ENCODE measurements at regions not wholly inside any gene's neighbourhood (a gene's known extent, or its start where the extent isn't known, plus 50 kb on each side); places are given as distances from the start of the nearest gene placed in this dataset.
"Not testable (repeated sequence)": the region's sequence is repeated elsewhere in the genome, so short reads cannot be mapped to it uniquely, and the experiment has no call there.

DNA sequence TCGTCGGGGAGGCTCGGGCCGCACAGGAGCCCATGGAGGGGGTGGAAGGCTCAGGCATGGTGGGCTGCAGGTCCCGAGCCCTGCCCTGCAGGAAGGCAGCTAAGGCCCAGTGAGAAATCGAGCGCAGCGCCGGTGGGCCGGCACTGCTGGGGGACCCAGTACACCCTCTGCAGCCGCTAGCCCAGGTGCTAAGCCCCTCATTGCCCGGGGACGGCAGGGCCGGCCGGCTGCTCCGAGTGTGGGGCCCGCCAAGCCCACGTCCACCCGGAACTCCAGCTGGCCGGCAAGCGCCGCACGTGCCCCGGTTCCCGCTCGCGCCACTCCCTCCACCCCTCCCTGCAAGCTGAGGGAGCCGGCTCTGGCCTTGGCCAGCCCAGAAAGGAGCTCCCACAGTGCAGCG lies 395.6 kb upstream of the MGMT start:
- DNase-seq = not testable (repeated sequence)

DNA sequence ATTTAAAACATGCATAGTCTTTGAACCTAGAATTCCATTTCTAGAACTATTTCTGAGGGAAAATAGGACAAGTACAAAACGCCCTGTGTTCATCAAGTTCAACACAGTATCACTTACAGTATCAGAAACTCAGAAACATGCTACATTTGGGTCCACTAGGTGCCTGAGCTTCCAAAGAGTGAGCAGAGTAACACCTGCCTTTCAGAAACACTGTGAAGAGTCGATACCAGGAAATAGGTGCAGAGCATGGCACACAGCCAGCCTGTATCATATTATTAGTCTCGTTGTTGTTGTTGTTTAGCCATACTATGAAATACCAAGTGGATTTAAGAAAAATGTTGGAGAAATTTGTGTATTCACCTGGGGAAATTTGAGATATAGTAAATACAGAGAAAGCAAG lies 392.1 kb upstream of the MGMT start:
- no peak for DNase-seq

DNA sequence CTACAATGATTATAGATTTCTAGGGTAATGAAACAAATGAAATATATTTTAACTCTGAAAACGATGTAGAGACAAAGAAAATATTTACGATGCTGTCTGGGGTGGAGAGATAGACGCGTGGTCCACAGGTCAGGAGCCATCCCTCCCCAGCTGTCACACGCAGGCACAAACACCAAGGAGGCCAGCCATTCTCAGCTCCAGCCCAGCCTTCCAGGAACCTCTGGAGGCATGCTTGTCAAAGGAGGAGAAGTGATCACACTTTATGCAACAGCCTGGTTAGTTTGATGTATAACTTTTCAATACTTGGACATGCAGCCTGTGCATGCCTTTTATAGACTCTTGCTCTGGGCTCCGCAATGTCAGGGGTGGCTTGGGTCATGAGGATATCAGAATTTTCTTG lies 391.5 kb upstream of the MGMT start:
- DNase-seq = no peak

DNA sequence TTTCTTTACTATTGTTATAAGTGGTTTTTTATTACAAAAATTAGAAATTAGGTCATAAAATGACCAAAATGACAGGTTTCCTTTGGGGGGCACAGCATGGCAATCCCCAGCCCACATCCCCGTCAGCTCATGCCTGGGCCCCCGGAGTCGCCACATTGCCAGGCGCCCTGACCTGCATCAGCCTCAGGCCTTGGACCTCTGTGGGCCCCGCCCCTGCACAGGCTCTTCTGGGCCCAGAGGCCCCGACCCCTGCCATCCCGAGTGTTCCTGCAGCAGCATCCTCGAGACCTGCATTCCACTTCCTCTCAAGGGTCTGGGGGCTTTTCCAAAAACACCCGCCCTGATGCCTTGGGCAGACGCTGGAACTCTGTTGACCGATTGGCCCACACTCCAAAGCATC lies 391.1 kb upstream of the MGMT start:
- no peak for DNase-seq

- no peak for DNase-seq
Observed at GRCh38 chr10:129078346-129078745, 388.7 kb upstream of the MGMT start.

- DNase-seq = no peak
Observed at GRCh38 chr10:129078746-129079145, 388.3 kb upstream of the MGMT start.

- DNase-seq = no peak
Observed at GRCh38 chr10:129079705-129080104, 387.3 kb upstream of the MGMT start.

DNA sequence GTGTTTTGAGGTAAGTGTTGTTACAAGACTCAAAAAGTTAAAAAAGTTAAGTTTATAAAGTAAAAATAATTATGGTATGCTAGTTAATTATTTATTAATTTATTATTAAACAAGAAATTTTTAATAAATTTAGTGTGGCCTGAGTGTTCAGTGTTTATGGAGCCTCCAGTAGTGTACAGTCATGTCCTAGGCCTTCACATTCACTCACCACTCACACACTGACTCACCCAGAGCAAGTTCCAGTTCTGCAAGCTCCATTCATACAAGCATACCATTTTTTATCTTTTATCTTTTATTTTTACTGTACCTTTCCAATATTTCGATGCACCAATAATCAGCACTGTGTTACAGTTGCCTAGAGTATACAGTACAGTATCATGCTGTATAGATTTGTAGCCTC lies 381.2 kb upstream of the MGMT start:
- no peak for DNase-seq

DNA sequence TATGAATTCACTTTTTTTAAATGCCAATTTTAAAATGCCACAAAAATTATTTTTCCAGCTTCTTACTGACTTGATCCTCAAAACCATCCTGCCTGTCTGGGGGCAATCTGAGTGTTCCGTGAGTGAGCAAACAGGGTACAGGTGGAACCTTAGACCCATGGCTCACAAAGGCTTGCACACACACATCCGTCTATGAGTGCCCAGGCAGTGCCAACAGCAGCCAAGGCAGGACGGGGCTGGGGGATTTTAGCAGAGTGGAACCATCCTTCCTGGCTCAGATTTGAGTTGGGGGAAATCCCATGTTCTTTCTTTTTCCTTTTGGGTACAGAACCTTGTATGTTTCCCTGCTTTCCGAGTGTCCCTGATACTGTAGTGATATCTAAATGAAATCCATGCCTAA lies 377.7 kb upstream of the MGMT start:
- DNase-seq = no peak

DNA sequence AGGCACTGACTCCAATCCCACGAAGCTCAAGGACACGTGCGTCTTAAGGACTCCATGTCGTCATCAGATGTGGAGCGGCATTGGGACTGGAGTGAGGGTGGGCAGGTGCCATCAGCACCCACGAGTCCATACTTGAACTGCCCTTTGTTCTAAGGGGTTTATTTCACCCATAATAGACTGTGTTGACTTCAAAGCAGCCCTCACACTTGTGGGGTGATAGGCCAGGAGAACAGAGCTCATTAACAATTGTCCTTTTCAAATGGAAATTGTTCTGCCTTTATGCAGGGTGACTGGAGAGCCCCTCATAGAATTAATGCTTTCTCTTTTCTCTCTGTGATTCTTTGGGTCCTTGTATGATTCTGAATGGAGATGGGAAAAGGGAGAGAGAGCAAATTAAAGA lies 376.9 kb upstream of the MGMT start:
- no peak for DNase-seq

- no peak for DNase-seq
Observed at GRCh38 chr10:129090618-129091366, 376.2 kb upstream of the MGMT start.

GRCh38 chr10:129093641-129094040 lies 373.4 kb upstream of the MGMT start:
- DNase-seq = no peak

- DNase-seq = no peak
Observed at GRCh38 chr10:129094233-129094632, 372.8 kb upstream of the MGMT start.

DNA sequence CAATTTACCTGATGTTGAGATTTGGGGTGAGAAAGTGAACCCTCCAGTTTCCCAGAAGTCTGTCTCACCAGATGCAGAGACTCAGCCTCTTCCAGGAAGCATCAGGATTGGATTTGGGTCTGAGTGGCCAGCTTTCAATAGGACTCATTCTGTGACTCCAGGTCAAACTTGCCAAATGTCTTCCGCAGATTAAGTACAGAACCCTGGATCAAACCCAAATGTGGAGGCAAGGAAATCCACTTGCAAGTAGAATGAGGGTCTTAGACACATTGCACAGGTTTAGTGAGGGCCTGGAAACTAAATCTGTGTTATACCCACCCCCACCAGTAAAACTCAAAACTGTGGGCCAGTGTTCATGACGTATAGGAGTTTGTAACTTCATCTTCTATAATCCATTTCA lies 372.2 kb upstream of the MGMT start:
- no peak for DNase-seq

DNA sequence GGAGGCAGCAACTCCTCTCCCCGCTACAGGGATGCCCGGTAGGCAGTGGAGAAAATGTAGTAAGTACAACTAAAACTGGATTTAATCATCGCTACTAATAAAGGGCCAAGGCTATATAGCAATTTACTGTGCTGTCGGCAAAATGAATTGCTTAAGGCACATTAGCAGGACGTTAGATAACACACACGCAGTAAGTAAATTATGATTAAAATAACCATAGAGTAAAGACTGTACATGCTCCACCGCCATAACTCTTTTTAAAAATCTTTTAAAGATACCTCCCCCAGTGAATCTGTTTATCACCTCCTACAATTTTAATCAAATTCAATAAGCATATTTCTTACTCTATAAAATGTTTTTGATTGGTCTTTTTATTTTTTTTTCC lies 371.4 kb upstream of the MGMT start:
- DNase-seq = no peak

DNA sequence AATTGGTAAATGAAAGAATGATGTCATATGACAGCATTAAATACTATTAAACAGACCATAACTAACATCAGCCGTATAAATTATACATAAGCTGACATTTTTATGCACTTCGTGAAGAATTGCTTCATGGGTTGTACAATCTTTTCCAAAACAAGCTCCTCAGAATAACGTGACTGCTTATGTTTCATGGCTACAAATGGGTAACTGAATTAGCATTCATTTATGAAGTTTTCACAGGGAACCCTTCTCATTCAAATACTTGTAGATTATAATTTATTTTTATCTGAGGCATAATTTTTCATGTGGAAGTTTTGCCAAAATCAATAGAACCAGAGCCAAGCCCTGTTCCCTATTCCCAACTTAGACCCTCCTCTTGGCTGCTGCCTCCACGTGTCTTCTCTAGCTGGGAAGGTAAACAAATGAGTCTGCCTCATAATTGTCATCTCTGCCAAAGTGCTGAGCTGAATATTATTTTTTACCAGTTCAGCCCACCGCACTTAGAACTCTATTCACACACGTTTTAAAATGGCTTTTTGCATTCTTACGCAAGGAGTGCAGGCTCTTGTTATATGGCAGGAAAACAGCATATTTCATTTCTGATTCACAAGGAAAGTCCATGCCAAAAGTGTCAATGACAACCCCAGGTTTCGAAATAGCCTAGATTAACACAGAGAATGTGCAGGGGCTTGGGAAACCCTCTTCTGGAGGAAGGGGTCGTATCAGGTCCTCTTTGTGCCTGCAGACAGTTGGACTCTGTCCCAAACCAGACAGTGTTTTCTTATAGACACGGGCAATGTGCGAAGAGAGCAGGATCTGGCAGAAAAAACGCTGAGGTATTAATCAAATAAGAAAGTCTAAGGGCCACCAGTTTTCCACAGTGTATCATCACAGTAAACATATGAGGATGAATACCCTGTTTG lies 370.7 kb upstream of the MGMT start:
- no peak for DNase-seq

GRCh38 chr10:129097776-129098330 lies 369.2 kb upstream of the MGMT start:
- no peak for DNase-seq

GRCh38 chr10:129098517-129098916 lies 368.5 kb upstream of the MGMT start:
- no peak for DNase-seq

DNA sequence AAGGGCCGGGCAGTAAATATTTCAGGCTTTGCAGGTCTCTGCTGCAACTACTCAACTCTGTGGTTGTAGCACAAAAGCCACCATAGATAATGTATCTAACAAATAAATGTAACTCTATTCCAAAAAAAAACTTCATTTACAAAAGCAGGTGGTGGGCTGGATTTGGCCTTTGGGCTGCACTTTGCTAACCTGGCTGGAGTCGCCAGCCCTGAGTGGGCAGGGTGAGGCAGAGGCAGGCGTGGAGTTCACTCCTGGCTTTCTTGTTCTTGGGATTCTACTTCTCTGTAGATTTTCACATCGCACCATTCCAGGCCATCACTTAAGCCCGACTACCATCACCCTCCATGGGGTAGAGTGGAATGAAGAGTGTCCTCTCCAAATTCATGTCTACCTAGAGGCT lies 367.6 kb upstream of the MGMT start:
- no peak for DNase-seq

- no peak for DNase-seq
Observed at GRCh38 chr10:129099992-129100391, 367.0 kb upstream of the MGMT start.

DNA sequence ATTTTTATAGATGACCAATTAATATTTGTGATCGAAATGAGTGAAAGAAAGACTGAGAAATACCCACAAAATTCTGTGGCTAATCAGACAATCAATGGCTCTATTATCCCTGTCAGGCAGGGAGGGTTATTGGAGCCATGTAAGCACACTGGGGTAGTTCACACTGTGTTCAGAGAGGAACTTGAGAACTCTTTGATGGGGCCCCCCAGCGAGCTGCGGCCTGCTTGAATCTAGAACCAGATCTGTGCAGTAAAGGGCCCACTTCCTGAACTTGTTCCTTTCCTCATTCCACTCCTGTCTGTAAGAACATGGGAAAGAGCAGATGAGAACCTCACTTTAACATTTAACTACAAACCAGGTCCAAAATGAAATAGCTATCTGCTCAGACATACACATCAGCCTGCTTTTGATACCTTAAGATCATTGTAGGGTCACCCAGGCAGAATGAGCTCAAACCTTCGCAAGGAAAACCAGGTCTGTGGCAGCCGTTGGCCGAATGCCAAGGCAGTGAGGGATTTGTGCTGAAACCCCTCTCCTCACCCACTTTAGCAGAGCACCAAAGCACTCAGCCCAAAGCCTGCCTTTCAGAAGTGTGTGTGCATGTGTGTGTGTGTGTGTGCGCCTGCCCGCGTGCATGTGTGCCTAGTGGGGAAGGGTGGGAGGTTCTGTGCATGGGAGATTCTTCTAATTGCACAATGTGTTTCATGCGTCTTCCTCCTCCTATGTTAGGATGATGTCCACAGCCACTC lies 365.6 kb upstream of the MGMT start:
- DNase-seq = no peak

DNA sequence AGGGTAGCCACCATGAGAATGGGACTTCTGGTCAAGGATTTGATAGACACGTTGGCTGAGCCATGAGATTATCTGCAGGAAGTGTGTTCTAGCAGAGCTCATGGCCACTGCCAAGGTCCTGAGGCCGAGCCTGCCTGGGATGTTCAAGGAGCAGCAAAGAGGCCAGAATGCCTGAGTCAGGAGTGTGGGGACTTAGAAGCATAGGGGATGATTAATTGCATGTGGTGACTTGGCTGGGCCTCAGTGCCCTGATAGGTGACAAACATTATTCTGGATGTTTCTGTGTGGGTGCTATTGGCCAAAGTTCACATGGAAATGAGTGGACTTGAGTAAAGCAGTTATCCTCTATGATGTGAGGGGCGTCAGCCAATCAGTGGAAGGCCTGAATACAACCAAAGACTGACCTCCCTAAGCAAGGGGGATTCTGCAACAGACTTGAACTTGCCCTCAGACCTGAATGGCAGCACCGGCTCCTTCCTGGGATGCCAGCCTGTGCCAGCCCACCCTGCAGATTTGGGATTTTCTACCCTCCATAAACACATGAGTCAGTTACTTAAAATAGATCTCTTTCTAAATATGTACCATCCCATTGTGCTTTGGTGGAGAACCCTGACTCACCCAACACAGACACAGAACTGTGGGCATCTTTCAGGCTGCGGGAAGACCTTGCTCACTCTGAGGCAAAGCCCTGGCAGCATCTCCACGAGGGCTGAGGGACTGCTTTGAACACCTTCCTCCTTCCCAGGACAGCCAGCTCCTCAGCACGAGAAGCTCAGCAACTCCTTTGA lies 363.9 kb upstream of the MGMT start:
- DNase-seq = no peak

Data from NCI-H2227 treated with DMSO at 0.1 percent for 48 hours (cell line).